ENCODE measurements at regions not wholly inside any gene's neighbourhood (a gene's known extent, or its start where the extent isn't known, plus 50 kb on each side); places are given as distances from the start of the nearest gene placed in this dataset.

- DNase-seq = no peak
These were observed 268.3 kb downstream of the VAPA start for GRCh38 chr18:10182009-10182624.

DNA sequence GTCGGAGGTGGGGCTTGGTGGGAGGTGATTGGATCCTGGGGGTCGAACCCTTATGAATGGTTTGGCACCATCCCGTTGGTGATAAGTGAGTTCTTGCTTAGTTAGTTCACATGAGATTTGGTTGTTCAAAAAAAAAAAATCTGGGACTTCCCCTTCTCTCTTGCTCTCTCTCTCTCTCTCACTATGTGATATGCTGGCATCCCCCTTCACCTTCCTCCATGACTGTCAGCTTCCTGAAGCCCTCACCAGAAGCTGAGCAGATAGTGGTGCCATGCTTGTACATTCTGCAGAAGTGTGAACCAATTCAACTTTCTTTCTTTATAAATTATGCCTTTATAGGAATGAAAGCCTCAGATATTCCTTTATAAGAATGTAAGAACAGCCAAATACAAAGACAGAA is 269.7 kb upstream of the APCDD1 start:
- DNase-seq = no peak

DNA sequence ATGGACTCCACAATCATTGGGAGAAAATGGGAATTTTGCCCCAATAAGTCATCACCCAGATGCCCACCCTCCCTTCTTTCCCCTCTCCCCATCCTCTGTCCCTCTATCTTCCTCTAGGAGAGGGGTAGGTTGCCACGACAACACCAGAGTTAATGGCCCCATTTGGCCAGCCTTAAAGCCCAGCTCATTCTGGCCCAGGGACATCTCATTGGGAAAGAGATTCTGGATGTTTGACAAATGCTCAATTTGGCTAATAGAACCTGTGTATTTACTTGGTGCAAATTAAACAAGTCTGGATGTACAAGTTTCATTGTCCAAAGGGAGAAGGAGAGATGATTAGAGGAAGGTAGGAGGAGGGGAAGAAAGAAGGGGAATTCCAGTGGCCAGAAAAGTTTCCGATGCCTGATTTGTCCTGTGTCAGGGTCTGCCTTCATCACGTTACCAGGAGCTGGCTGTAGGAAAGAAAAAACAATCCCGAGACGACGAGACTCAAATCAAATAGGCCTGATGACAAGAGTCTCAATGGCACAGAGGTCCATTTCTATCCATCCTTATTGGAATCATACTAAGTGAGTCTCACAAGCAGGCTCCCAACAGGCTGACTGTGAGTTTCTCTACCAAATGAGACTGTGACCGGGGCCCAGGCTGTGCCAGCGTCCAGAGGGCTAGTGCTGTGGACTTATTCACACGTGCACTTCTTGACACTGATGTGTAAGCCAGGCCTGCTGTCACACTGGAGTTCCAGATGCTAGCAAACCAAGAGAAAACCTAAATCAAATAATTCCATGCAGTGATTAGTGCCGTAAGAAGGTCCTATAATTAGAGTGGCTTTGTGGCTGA is 265.2 kb upstream of the APCDD1 start:
- DNase-seq = no peak

- DNase-seq = no peak
These were observed 263.9 kb upstream of the APCDD1 start for GRCh38 chr18:10190564-10190963.

DNA sequence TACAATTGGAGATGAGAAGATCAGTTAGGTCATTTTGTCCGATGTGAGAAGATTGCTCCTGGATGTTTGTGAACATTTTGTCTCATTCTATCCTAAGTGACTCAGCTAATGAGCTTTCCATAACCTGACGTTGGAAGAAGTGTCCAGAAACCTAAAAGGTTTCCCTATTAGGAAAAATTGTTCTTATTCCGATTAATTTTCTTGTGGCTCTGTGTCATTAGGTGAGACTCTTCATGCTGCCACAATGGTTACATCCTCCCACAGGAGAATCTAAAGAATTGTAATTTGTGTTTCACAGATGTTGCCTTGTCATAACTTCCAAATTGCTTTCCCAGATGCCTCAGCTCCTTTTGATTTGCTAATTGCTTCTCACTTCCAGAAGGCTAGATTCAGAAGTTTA is 261.0 kb upstream of the APCDD1 start:
- DNase-seq = no peak

GRCh38 chr18:10194592-10194991 is 259.8 kb upstream of the APCDD1 start:
- DNase-seq = no peak

- no peak for DNase-seq
These were observed 258.9 kb upstream of the APCDD1 start for GRCh38 chr18:10195529-10195928.

DNA sequence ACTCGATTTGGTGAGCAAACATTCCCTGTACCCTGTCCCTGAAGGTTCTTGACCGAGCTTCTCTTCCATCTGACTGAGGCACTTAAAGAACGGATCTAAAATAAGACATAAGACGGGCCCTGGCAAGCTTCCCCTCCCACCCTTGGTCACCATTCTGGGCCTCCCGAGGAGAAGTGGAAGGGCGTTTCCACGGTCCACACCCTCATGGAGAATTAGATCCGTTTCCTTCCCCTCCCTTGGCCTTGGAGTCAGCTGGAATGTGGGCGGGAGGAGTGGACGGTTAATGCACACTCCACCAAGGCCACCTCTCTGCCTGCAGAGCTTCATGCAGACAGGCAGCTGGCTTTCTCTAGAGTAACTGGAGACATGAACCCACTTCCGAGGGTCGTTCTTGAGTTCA is 257.3 kb upstream of the APCDD1 start:
- no peak for DNase-seq

GRCh38 chr18:10201226-10201625 is 253.2 kb upstream of the APCDD1 start:
- DNase-seq = no peak

DNA sequence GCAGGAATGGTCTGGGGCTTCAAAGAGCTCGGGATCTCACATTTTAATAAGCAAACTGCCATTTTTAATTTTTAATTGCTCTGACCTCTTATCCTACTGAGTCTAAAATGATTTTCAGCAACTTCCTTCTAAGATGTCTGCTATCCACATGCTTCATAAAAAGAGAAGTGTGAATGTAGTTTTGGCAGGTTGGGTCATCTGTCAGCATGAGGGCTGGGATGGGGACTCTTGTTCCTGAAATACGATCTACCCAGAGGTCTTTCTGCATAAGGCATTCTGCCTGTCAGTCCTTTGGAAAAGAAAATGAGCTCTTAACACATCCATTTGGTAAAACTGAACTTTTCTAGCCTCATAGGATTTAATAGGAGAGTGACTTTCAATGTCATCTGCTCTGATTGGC is 252.8 kb upstream of the APCDD1 start:
- DNase-seq = no peak

DNA sequence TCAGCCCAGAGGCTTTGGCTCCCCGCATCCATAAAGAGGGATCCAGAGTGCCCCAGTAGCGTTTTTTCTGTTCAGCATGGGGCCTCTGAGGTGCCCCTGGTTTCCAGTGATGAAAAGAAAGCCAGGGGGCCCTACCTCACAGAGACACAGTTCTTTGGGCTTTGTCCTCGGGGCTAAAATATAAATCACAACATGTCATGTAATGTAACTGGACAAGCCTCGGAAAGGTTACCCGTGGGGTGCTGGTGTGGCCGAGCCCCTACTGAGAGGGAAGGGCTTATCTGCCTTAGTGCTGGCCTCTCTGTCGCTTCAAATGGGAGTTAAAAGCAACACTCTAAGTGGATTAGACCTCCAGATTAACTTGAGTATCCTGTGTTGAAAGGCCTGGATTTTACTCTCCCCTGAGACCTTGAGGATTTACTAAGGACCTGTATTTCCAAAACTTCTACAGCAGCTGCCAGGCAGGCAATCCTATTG is 251.6 kb upstream of the APCDD1 start:
- DNase-seq = no peak

- no peak for DNase-seq
These were observed 249.3 kb upstream of the APCDD1 start for GRCh38 chr18:10205151-10205550.

DNA sequence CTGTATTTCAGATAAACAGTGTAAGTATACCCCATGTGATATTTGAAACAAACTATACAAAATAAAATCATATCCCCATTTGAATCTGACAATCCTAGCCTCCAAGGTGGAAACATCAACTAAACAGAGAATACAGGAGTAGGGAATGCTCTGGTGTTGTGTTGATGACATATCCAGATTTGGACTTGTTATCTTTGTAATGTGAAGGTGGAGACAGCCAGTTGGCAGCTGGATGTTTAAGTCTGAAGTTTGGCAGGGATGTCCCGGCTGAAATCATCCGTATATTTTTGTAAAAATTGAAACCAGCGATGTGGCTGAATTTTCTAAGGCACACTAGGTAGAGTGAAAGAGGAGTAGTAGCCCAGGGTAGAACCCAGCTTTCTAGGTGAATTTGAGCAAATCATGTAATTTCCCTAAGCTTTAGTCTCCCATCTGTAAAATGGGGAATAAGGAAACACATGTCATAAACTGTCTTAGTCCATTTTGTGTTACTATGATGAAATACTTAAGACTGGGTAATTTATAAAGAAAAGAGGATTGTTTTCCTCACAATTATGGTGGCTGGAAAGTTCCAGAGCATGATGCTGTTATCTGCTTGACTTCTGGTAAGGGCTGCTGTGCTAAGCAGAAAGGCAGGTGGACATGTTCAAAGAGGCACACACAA is 246.6 kb upstream of the APCDD1 start:
- DNase-seq = no peak

- DNase-seq = no peak
These were observed 245.1 kb upstream of the APCDD1 start for GRCh38 chr18:10209302-10209701.

GRCh38 chr18:10210057-10210633 is 244.3 kb upstream of the APCDD1 start:
- no peak for DNase-seq

DNA sequence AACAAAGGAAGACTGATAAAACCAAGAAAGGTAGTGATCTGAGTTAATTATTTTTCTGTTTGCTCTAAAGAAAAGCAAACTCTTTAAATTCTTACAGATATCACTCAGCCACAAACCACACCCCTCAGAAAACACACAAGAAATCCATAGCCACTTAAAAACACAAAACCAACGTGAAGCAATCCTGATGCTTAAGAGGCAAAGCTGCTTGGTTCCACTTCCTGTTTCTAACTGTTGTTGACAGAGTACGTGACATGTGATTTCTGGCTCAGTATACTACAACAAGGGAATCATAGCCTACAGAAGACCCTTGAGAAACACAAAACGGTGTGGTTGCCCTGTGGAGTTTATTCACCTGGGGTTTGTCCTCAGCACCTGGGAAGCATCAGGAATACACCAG is 240.9 kb upstream of the APCDD1 start:
- no peak for DNase-seq

DNA sequence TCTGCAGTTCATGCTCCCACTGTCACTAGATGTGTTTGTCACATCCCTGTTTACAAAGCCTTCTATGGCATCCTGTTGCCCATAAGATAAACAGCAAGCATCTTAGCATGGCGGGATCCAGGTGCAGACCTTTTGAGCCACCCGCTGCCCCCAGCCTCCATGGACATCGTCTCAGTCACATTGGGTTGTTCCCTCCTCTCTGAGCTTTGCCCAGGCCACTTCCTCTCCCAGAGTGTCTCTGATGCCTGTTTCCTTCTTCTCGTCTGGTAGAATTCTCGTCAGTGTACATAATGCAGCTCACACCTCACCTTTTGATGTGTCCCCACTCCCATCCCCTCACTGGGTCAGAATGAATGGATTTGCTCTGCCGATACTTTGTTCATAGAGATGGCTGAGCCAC is 239.0 kb upstream of the APCDD1 start:
- no peak for DNase-seq

GRCh38 chr18:10216791-10217190 is 237.6 kb upstream of the APCDD1 start:
- no peak for DNase-seq

DNA sequence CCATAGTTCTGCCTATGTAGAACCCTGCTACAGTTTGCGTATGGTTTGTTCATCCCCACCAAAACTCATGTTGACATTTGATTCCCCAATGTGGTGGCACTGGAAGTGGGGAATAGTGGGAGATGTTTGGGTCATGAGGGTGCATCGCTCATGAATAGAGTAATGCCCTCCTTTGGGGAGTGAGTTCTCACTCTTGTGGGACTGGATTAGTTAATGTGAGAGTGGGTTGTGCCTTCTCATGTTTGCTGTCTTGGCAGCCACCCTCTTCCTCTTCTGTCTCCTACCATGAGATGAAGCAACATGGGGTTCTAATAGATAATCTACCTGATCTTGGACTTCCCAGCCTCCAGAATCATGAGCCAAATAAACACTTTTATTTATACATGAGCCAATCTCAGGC is 237.2 kb upstream of the APCDD1 start:
- no peak for DNase-seq

GRCh38 chr18:10225300-10225699 is 229.1 kb upstream of the APCDD1 start:
- no peak for DNase-seq

- DNase-seq = no peak
These were observed 227.5 kb upstream of the APCDD1 start for GRCh38 chr18:10226971-10227370.

DNA sequence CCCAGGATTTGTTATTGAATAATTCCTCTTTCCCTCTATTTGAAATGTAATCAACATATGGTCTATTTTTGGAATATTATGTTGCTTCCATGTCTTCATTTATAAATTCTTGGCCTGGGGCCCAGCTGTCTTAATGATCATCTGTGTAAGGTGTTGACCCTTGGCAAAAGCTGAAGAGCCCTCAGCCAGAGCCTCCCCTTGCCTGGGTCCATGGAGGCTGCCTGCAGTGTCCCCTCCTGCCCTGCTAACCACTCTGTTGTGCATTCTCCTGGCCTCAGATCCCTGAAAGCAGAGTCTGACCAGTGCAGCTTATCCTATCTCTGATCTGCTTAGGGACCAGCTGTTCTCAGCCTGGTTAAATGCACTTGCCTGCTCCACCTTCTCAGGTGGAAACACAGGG is 226.1 kb upstream of the APCDD1 start:
- no peak for DNase-seq

- DNase-seq = no peak
These were observed 225.0 kb upstream of the APCDD1 start for GRCh38 chr18:10229458-10229857.

DNA sequence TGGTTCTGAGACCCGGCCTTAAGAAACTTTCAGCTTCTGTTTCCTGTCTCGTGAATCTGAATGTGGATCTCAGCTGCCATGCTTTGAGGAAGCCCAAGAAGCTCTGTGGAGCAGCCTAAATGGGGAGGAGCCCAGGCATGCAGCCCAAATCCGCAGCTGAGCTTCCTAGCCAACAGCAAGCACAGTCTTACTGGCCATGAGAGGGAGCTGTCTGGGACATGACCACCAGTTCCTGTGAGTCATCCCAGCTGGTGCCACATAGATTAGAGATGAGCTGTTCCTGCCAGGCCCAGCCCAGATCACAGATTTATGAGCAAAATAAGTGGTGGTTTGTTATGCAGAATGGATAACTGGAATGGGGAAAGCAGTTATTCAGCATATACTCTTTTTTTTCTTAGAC is 224.4 kb upstream of the APCDD1 start:
- DNase-seq = no peak
